COR-L47 (cell line): ENCODE measurements at regions not wholly inside any gene's neighbourhood (a gene's known extent, or its start where the extent isn't known, plus 50 kb on each side); places are given as distances from the start of the nearest gene placed in this dataset.
"Not testable (repeated sequence)": the region's sequence is repeated elsewhere in the genome, so short reads cannot be mapped to it uniquely, and the experiment has no call there.

ENCODE experiments used
- DNase-seq: peaks from one replicate; lab custom pipeline; 2025; lab: John Stamatoyannopoulos, UW

GRCh38 chr16:48003206-48003907 is 152.4 kb downstream of the ABCC12 start:
- no peak for DNase-seq

GRCh38 chr16:48001324-48001895 is 154.4 kb downstream of the ABCC12 start:
- DNase-seq, result no peak

GRCh38 chr16:48000622-48001021 is 155.2 kb downstream of the ABCC12 start:
- no peak for DNase-seq

- no peak for DNase-seq
Measured at GRCh38 chr16:47999595-47999994, 156.2 kb downstream of the ABCC12 start.

DNA sequence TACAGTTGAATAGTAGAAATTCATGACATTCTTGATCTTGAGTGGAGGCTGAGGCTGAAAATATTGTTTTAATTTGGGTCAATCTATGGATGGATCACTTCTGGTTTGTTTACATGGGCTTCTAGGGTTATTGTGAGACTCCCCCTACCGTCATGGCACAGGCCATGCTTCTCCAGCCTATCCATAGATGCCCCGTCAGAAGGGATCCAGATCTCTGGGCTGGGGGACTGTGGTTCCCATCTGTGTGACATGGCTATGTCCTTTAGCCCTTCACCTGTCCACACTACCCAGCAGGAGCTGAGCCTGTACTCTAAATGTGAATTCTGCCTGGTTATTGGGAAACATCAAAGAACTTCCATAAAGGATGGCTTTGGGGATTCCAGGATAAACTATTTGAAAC is 160.4 kb downstream of the ABCC12 start:
- no peak for DNase-seq

GRCh38 chr16:47991491-47991890 is 164.3 kb downstream of the ABCC12 start:
- peak; percentile 41 for DNase-seq

DNA sequence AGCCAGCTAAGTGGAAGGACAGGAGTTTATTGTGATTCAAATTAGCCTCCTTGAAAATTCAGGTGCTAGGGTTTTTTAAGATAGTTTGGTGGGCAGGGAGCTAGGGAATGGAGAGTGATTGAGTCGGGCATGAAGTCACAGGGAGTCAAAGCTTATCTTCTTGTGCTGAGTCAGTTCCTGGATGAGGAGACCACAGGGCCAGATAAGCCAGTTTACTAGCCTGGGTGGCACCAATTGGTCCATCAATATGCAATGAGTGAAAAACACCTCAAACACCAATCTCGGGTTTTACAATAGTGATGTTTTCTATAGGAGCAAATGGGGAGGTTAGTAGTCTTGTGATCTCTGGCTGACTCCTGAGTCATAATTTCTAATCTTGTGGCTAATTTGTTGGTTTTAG is 165.1 kb downstream of the ABCC12 start:
- no peak for DNase-seq

DNA sequence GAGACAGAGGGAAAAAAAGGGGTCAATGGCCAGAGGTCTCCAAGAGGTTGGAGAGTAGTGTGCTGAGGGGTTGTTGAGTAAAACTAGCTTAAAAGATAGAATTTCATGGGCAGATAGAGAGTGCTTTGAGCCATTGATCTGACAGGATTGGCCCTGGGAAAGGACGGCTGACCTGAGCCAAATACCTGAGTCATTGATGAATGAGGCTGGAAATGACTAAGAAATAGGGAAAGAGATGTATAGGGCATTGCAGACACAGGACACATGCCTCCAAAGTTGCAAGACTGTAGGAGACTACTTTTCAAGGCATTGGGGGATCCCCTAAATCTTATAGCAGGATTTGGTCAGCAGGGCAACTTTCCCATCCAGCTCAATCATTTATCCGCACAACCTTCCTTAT is 168.7 kb downstream of the ABCC12 start:
- DNase-seq, result no peak

DNA sequence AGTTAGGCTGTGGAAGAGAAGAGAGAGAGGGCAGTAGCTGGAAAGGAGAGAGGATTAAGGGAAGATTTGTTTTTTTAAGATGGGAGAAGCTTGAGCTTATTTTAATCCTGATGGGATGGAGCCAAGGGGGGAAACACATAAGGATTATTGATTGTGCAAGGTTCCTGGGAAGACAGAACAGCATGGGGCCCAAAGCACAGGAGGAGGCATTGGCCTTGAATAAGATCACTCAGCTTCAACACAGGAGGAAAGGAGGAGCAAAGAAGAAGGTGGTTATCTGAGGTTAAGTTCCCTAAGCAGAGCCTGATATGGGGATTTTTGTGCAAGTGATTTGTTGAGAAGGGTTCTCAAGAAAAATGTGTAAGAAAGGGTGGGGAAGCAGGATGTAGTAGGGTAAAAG is 169.8 kb downstream of the ABCC12 start:
- no peak for DNase-seq

DNA sequence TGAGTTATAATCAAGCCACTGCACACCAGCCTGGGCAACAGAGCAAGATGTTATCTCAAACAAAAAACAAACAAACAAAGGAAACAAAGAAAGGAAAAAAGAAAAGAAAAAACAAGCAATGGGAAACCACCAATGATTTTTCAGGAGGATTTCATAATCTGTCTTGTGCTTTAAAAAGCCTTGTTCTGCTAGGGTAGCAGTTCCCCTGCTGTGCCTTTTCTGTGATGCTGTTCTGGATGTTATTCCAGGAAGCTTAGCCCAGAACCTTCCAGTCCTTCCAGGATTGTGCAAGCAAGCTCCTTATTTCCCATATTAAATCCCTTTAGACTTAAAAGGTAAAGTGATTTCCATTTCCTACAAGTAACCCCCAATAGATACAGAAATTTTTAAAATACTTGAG is 171.1 kb downstream of the ABCC12 start:
- DNase-seq, result no peak

DNA sequence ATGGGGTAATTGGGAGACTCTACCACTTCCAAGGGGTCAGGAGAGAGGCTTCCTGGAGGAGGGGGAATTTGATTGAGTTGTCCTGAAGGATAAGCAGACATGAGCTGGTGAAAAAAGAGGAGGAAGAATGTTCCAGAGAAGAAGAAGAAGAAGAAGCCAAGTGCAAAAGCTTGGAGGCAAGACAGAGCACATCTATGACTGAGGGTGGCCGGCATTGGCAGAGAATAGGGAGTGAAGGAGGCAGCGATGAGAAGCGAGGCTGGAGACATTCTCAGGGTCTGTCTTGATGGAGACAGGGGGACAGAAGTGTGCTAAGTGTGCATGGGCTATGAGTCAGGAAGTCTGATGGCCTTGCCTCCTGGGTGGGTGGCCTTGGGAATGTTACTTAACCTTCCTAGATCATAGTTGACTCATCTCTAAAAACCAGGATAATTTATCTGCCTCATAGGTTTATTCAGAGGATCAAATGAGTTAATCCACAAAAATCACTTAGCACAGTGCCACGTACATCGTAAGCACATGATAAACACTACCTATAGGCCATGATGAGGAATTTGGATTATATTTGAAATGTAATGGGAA is 171.7 kb downstream of the ABCC12 start:
- DNase-seq, result no peak

GRCh38 chr16:47980212-47980611 is 175.6 kb downstream of the ABCC12 start:
- DNase-seq, result no peak

- no peak for DNase-seq
Measured at GRCh38 chr16:47979616-47980182, 176.1 kb downstream of the ABCC12 start.

DNA sequence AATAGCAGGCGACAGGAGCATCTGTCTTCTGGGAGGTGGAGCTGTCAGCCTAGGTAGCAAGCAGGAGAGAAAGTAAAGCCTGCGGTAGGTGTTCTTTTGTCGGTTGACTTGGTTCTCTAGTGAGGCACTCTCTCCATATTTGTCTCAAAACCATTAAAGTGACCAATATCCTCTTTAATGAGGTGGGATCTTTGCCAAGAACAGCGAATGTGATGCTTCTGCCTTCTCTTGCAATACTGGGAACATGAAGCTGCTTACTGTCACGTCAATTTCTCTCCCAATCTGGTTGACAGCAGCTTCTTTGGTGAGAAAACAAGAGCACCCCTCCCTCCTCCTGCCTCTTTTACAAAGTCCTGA is 176.7 kb downstream of the ABCC12 start:
- no peak for DNase-seq

DNA sequence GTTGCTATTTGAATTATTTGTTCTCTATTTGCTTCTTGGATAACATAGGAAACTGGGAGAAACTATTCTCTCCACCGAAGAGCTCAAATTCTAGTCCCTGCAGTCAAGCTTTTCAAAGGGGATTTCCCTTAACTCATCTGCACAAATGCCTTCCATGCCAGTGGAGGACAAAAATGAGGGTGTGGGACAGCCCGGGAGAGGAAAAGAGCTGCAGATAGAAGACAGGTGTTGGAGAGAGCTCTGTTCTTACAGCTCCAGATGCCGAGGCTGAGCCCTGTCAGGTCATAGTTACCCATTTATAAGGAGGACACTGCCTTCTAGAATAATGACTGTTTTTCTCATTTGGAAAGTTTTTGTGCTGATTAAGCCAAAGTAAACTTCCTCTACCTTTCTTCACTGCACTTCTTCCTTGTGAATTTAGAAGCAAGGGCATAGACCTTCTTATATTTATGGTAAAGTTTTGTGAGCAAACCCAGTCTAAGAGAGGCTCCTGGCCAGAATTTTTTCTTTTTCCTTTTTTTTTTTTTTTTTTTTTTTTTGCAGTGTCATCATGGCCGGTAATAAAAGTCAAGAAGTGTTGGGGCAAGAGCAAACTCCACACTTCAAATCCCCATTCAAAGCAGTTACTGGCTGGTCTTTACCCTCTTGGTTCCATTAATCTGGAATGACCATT is 177.2 kb downstream of the ABCC12 start:
- DNase-seq, result no peak

DNA sequence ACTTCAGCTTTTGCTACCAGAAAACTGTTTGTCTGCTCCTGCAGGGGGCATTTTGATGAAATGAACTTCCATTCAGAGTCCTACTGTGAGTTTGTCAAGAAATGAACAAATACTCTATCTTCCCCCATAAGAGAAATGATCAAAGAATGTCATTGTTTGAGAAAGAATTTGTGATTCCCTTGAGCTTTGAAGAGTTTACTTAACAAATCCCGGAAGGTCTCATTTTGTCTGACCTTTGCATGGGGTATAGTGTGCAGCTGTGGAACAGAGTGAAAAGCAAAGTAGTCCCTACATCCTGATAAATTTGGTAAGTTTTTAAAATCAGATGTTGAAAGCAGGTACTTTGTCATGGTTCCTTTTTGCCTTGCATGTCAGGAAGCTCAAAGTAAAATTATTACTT is 178.0 kb downstream of the ABCC12 start:
- DNase-seq, result no peak

DNA sequence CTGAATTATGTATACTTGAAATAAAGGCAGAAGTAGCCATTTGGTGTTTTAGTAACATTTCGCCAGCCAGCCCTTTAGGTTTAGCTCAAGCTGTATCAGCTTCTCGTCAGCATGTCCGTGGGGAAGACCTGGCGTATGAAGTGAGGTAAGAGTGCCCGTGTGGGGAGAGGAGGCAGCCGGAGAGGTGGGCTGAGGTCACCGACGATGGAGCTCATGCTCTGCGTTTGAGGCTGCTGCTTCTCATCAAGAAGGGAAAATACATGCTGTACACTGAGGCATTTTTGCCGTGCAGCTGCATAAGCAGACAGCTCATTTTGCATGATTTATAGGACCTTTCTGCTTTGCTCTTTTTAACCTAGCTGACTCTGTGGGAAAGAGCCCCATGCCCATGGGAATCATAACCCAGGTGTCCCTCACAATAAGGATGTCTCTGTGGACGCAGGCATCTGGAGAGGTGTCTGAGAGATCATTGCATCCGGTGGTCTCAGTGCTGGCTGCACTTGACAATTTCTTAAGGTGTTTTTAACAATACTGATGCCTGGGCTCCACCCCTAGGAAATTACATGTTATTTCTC is 179.1 kb downstream of the ABCC12 start:
- no peak for DNase-seq

DNA sequence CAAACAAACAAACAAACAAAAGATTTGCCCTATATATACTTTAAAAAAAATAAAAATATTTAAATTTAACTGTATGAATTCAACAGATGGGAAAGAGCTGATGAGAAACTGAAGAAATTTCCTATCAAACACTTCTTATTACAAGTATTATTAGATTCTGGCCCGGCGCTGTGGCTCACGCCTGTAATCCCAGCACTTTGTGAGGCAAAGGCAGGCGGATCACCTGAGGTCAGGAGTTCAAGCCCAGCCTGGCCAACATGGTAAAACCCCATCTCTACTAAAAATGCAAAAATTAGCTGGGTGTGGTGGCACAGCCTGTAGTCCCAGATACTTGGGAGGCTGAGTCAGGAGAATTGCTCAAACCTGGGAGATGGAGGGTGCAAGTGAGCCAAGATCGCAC is 180.8 kb downstream of the ABCC12 start:
- not testable (repeated sequence) for DNase-seq

GRCh38 chr16:47973552-47973951 is 182.2 kb downstream of the ABCC12 start:
- DNase-seq, result no peak

- no peak for DNase-seq
Measured at GRCh38 chr16:47972246-47972985, 183.4 kb downstream of the ABCC12 start.

DNA sequence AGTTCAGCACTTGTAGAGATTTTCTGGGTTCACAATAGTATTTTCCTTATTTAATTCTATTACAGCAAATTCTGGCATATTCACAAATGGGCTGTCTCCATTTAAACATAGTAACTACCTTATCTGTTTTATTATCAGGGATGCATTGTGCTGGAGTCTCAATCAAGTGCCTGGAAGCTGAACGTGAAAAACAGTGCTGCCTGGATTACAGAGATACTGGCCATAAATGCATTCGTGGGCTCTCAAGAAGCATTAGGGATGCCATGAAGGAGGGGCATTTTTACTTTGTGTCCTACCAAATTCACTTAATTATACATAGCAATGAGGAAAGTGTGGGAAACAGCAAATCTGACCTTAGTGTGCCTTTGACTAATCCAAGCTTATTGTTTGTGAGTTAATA is 184.6 kb downstream of the ABCC12 start:
- no peak for DNase-seq
